CMK (cell line): ENCODE measurements at regions not wholly inside any gene's neighbourhood (a gene's known extent, or its start where the extent isn't known, plus 50 kb on each side); places are given as distances from the start of the nearest gene placed in this dataset.

Source experiments
- DNase-seq: peaks from one replicate; pipeline ENCODE4 v3.0.0-alpha.2; 2010; ENCODE audit warnings: low read depth

DNA sequence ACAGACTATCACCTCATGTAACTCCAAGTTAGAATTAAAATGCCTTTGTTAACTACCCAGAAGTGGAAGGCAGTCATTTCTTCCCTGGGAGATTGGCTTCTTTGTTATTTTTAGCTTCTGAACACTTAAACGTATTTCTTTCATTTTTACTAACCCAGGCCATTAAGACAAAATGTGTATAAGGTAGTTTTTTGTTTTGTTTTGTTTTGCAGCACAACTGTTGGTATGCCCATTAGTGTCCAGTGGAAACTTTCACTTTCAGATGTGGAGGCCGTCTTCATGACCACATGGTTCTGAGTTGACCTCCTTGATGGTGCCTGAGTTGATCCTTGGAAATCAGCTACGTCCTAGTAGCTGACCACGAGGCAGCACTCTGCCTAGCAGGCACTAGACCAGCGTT is 264.6 kb upstream of the ZNF608 start:
- no peak for DNase-seq

DNA sequence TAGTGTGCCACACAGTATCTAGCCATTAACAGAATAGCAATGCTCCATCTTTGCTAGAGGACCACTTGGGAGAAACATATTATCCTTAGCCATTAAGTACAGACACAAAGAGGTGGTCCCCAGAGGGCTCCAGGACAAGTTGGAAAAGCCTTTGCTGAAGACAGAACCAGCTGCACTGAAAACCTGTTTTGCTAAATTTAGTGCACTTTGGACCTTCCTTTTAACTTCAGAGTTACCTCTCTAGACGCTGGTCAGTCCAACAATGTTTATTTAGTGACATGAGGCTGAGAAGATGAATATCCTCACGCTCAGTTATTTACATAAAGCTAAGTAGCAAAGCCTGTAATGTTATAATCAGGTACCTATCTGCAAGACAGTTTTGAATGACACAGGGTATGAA is 265.0 kb upstream of the ZNF608 start:
- DNase-seq = no peak

DNA sequence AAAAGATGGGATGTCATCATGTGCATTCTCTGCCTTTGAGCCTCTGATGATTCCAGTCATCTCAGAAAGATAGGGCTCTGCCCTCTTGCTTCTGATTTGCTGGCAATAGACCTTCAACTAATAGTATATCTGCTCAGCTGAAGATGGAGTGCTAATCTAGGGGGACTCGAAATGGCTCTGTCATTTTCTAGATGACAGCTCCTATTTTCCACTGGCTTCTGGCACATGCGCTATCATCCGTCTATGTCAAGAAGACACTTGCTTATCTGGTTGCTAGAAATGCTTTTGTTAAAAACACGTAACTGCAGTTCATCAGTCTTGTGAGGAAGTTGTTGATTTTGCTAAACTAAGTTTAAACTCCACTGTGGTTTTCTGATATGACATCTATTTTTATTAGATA is 265.5 kb upstream of the ZNF608 start:
- no peak for DNase-seq

DNA sequence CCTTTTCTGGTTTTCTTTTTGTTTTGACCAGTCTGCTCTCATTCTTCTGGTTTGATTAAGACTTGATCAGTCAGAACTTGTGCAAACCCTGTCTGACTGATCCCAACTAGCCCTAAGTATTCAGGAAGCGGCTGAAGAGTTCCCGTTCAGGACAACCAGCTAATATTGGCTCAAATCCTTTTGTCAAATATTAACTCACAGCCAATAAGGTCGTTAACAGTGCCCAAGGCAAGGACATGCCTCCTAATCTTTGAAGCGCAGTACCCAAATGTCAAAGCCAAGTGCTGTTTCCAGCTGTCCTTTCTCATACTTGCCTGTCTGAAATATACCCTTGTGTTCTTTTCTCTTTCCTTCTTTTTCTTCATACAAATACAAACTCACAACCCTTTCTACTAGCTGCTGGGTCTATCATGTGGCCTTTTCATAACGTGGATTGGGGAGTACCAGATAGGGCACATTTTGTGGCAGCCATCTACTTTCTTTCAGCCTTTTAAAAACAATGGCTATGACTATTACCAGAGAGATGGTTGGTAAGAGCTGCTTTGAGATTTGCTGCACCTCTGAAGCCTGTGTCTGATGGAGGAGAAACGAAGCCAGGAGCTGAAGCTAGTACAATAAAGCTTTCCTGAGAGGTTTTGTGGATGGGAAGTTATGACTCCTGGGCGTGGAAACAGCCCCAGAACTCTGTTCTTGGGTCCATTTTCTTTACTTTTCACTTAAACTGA is 266.4 kb upstream of the ZNF608 start:
- no peak for DNase-seq

DNA sequence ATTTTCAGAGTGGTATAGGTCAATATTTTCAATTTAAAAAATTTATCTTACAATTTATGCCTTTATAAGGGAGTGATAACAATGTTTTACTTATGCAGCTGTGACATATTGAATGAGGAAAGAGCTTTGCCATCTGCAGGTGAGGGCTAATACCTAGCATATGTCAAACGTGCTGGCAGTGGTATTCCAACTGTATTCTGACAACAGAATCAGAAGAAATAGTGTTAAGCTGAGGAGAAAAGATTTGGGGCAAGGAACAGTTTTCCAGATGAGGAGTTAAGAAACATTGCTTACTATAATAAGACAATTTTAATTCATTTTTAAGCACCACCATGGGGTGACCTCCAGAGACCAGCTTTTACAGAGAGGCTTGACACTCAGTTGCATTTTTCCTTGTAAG is 267.8 kb upstream of the ZNF608 start:
- no peak for DNase-seq

DNA sequence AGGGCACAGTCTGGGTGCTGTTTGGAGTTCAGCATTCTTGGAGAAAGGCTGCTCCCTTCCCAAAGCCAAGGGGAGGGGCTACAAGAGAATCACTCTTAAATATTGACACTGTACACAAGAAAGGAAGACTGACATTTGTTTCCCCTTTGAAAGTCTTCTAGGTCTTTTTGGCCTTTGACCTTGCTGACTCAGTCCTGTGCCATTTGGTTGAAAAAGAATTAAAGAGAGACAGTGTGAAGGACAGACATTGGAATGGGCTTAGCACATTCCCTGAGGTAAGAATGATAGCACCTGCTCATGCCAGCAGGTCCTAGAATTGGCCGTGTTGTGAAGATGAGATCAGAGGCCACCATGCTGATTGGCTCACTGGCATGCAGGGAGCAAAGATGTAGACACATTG is 271.4 kb upstream of the ZNF608 start:
- no peak for DNase-seq

DNA sequence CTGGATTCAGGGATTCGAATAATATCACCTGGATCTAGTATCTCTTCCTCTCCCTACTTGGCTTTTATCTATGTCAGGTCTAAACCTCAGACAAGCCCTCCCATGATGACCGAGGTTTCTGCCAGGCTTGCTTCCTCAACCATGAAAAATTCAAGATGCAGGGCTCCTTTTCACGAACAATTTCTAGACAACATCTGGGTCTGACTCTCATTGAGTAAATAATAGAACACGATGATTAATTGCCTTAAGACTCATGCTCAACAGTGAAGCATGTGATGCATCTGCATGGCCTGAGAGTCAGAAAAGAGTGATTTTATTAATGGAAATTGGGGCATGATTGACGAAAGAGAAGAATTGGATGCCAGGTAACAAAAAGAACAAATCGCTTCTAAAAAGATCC is 277.2 kb upstream of the ZNF608 start:
- DNase-seq = no peak

DNA sequence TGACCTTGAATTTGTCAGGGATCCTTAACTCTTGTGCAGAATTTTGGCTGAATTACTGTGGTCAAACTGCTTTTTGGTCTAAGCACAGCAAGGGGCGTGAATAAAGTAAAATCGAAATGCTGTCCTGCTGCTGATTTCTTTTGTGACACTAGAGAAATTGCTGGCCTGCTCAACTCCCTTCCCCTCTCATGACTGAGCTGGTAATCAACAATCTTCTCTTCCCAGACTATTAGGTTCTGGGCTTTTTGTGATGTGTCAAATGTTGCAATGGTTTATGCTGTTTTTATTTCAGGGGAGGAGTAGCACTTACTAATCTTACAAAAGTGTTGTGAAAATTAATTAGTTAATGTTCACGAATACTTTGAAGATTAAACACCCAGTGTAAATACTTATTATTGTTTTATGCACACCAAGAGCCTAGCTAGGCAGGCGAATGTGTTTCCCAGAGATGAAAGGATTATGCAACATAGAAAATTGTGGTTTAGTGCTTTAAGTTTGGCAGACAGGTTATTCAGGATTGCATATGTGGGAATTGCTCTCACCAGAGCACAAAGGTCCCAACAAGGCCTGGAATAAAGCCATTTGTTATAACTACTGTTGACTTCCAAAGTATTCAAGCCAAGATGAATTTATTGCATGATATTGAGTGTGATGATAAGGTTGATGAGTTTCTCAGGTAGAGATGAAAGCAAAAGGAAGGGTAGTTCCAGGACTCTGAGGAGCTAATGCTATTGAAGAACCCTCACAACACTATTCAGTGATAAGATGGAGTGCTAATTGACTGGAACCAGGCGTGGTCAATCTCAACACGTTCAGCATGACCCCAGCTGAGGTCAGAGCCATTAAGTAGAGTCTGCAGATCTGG is 280.7 kb upstream of the ZNF608 start:
- no peak for DNase-seq

DNA sequence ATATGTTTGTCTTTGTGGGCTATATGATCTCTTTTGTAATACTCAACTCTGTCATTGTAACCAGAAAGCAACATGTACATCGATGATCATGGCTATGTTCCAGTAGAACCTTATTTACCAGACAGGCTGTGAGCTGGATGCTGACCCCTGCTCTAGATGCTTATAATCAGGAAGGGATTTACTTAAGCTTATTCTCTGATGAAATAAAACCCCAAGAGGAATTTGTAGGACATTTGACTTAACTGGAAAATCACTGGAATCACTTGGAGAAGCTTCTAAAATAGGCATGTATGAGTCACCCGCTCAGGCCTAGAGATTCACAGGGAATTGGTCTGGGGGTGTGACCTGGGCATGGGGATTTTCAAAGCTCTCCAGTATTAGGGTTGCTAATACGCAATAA is 285.8 kb upstream of the ZNF608 start:
- no peak for DNase-seq

DNA sequence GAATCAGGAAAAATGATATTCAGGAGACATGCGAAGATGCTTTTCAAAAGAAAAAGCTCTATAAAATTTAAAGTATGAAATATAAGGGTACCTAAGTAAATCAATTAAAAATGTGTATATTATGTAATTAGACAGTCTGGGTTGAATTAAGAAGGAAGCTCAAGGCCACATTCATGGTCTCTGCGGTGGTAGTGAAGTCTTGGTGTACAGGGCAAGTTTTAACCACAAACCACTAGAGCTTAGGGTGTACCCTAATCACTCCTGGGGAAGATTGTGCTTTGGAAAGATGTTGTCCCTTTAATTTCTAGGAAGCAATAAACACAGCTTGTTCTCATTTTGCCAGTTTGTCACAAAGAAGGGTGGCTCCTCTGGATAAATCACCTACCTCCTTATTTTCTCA is 287.2 kb upstream of the ZNF608 start:
- no peak for DNase-seq

DNA sequence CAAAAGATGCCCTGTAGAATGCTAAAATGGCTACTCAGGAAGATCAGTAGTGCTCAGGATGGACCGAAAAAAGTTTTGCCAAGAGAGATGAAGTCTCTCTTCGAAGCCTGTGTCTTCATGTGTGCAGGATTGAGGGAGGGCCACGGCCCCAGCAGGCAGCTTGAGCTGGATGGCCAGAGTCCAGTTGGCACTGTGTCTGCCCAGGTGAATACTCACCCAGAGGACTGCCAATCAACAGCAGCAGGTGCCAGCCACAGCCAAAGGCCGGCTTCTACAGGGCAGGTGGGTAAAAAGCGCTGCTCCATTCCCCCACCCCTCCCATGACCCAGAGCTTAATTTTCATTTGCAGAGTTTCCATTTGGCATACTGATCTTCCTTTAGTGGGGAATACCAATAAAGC is 287.9 kb upstream of the ZNF608 start:
- DNase-seq = no peak

DNA sequence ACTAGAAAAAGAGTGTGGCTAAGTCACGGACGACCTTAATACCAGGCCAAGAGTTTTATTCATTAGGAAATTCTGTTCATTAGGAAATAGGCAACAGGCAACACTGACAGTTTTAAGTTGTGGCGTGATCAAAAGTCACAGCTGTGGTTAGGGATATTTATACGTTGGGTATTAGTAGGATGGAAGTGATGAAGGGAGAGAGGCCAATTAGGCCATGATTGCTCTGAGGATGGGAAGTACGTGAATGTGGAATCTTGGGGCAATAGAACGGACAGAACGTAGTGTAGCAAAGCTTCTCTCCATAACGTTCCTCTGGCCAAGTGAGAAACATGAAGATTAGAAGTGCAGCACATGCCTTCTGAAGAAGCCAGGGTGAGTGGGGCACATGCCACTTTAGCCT is 290.1 kb upstream of the ZNF608 start:
- no peak for DNase-seq

DNA sequence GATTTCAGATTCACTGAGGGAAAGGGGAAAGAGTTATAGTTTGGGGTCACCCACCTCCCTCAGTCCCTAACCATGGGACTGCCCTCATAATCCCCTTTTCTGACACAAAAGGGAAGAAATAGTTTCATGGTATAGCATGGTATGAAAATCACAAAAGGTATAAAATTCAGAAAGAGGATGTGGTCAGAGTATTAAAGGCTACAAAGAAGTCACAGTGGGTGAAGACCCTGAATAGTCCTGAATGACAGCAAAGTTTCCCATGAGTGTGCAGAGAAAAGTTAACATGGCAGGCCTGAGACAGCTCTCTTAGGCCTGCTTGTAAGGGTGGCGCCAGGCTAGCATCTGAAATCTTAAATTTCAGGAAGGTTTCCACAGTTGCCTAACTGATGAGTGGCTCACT is 290.6 kb upstream of the ZNF608 start:
- no peak for DNase-seq

DNA sequence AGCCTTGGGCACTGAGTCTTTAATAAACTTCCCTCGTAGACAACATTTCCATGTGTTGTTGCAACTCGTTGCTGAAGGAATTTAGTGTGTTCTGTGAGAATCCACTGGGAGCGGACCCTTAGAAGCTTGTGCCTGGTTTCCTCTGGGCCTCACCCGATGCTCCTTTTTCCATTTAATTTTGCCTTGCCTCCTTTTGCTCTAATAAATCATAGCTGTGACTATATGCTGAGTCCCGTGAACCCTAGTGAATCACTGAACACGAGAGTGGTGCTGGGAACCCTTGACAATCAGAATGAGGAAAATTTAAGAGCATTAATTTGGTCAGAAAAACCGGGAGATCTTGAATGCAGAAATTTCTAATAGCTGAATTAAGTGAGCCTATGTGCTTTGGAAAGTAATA is 291.1 kb upstream of the ZNF608 start:
- DNase-seq = no peak

DNA sequence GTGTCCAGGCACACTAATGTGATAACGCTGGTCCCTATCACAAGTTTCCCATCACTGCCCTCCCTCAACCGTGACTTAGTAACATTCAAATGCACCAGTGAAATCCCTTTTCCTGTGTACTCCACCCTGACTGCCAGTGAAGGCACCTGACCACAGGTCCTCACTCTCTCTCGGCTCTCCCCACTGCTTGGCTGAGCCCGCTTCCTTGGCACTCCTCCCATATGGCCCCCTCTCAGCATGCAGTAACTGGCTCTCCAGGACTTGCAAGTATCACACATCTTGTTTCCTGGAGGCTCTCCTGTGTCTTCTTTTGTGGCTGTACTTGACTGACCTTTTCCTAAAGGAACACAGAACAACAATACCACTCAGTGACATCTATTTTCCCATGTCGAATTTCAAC is 292.0 kb upstream of the ZNF608 start:
- no peak for DNase-seq

DNA sequence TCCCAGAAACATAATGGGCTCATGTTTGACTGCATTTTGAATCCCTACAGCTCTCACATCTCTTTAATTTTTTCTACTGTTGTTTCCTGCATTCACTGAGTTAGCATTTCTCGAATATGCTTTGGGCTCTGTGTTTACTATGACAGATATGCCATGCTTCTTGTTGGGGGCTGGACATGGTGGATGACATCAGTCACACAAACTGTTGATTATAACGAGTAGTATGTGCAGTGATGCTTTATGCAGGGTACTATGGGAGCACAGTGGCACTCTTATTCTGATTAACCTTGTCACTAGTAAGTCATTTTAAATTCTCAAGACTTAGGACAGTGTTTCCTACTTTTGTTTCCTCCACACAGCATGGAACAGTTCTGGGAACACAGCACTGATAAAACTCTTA is 295.4 kb upstream of the ZNF608 start:
- DNase-seq = no peak

DNA sequence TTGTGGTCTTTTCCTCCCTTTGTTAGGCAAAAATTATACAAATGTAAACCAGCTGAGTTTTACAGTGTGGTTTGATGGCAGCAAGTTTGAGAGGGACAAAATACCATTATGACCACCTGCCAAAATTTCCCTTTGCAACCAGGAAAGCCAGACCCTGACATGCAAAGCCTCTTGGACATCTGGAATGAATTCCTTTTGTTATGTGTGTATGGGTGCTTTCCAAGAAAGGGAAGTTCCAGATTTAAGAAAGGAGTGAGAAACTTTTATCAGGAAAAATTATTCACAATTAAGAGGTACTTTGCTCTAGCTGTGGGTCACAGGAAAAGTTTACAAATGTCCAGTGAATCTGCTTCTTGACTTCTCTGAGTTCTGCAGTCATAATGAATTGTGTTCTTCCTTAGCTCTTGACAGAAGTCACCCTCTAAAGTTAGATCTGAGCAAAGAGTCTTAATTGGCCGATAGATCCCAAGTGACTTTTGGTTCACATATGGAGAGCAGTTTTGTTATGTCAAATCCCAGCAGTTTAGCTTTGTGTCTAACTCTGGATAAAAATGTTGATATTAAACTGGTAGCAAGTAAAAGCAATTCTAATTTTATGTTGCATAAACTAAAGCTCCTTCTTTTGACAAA is 295.9 kb upstream of the ZNF608 start:
- no peak for DNase-seq

DNA sequence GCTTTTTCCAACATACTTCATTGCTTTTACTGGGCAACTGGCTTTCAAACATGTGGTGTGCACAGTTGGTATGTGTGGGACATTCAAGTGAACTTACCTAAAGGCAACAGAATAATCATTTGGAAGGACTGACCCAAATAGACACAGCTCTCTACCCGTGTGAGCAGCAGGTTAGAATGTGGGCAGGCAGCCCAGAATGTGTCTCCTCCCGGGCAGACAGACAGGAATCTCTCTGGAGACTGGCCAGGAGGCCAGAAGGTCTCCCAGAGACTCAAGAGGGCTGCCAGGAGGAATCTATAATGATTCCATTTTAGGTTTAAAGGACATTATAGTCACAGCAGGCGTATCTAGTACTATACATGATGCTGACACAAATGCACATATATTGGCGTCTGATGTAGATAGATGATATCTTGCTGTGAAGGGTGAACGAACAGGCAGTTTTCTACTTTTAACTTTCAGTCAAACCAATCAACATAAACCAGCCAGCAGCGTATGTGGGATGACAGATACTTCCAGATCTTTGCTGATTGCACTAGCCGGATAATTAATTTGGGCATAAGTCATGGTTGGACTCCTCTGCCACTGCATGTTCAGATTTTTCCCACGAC is 297.4 kb upstream of the ZNF608 start:
- DNase-seq = no peak

DNA sequence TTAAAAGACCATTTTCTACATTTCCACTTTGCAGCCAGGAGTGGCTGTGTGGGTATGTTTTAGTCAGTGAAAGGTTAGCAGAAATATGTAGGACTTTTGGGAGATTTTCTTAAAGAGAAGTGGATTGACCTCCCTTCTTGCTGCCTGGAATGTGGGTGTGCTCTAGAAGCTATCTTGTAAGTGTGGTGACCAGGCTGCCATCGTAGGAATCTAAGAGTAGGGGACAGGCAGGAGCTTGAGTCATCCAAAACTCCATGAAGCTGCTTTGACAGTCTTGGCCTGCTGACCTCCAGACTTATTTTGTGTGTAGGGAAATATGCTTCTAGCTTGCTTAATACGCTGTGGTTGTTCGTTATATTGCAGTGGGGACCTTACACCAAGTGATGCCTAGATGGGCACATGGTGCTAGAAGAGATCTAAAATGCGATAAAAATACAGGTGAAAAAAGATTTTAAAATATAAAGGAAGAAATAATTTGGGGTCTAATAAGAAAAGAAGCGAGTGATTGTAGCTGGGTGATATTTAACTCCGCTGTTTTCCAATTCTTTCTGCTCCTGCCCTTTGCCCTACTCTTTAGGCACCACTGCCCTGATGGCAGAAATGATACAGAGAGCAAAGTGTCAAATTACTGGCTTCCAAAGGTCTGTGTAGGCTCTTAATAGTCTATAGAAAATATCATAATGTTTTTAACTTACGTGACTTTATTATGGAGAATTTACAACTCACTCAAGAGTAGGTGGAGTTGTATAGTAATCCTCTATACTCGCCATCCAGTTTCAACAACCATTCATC is 298.2 kb upstream of the ZNF608 start:
- DNase-seq = no peak

DNA sequence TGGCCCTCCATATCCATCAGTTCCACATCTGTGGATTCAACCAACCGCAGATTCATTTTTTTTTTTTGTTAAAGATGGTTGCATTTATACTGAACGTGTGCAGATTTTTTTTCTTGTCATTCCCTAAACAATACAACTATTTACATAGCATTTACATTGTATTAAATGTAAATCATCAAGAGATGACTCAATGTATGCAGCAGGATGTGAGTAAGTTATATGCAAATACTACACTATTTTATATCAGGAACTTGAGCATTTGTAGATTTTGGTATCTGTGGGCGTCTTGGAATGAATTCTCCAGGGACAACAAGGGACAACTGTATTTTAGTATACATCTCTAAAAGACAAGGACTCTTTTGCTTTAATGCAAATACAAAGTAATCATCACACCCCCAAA is 299.2 kb upstream of the ZNF608 start:
- no peak for DNase-seq

DNA sequence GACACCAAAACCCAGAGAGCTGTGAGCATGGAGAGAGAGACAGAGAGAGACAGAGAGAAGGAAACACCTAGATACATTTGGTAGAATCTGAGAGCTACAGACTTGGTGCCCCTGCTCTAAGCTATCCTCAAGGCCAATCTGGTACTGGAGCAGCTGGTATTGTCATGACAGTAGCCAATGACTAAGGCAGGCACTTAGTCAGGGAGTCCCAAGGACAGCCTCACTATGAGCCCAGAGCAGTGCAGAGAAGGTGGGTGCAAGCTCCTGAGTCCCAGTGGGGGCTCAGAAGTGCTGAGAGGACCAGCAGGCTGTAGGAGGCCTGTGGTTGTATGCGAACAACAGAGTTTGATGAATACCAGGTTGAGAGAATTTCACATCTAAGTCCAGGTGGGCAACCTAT is 300.4 kb upstream of the ZNF608 start:
- no peak for DNase-seq

DNA sequence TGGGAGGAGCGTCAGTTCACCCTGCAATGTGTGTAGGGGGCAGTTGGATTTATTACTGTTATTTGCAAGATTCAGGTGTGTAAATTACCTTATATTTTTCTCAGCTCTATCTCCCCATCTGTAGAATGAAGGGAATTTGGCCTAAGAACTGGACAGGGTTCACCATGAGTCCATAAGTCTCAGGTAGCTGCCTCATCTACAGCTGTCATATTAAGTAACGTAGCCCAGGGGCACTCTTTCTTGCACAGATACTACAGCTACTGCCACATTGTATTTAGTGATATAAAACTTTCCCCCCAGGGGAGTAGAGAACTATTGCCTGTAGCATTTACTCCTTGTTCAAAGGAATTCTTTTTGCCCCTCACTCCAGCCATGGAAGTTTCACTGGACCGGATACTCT is 301.4 kb upstream of the ZNF608 start:
- DNase-seq = no peak
